GM18499 (cell line): ENCODE measurements at regions not wholly inside any gene's neighbourhood (a gene's known extent, or its start where the extent isn't known, plus 50 kb on each side); places are given as distances from the start of the nearest gene placed in this dataset.

Source experiments
- ATAC-seq: cut with Tn5 transposase; IDR thresholded peaks from one replicate; pipeline ENCODE4 v1.9.1; 2021; ENCODE audit warnings: moderate number of reproducible peaks; ENCODE audit not compliant: insufficient read depth, unreplicated experiment

DNA sequence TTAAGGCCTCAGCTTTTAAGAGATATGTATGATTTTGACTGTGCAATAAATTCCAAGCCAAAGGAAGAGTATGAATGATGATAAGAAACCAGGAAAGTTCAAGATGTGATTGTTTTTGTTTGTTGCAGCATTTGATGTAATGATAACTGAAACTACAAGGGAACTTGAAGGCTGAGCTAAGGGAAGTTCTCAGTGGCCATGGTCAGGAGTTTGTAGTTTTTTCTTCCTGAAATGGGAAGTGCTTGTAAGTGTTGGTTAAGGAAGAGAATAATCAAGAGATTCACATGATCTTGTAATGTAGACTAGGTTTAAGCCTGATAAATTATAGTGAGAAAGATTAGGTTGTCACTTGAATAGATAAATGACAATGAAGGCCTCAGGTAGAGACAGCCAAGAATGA, 53.4 kb downstream of the PTCHD4 start:
- ATAC-seq = no peak

- ATAC-seq = no peak
These were observed 62.4 kb downstream of the PTCHD4 start for GRCh38 chr6:48048451-48049146.

GRCh38 chr6:48041894-48042293, 69.1 kb downstream of the PTCHD4 start:
- ATAC-seq = no peak

DNA sequence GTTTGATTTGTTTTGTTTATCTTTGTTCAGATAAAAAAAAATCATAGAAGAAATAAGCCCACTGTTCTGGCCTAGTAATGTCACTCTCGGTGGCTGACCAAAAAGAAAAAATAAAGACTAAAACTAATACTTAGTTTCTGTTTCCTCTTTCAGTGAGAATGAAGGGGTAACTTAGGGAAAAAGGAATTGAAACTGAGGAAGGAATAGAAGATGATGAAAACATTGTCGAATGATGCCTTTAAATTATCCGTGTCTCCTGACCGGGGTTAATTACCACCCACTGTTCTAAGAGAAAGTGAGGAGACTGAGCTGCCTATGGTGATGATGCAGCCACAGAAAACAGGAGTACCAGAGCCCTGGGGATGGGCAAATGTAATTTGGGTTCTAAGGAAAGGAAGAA, 73.1 kb downstream of the PTCHD4 start:
- ATAC-seq = peak; percentile 71

DNA sequence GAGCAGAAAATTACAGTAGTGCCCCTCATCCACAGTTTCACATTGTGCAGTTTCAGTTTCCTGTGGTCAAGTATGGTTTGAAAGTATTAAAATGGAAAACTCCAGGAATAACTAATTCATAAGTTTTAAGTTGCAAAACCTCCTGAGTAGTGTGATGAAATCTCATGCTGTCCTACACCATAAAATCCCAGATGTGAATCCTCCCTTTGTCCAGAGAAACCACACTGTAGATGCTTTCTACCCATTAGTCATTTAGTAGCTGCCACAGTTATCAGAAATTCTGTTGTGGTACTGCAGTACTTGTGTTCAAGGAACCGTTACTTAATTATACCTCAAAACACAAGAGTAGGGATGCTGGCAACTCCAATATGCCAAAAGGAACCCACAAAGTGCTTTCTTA, 74.7 kb downstream of the PTCHD4 start:
- ATAC-seq = no peak

DNA sequence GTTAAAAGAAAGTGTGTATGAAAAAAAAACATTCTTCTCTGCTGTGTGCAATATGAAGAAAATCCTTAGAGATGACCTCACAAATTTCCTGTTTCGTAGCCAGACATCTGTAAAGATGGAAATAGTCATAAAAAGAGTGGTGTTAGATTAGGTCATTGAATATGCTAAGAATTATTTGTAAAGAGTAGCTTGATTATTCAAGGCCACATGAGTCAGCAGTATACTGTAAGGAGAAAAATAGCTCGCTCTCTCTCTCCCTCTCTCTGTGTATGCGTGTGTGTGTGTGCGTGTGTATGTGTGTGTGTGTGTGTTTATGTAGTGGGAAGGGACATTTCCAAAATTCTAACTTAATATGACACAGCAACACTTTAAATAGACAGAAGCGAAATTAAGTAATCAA, 78.8 kb downstream of the PTCHD4 start:
- no peak for ATAC-seq

DNA sequence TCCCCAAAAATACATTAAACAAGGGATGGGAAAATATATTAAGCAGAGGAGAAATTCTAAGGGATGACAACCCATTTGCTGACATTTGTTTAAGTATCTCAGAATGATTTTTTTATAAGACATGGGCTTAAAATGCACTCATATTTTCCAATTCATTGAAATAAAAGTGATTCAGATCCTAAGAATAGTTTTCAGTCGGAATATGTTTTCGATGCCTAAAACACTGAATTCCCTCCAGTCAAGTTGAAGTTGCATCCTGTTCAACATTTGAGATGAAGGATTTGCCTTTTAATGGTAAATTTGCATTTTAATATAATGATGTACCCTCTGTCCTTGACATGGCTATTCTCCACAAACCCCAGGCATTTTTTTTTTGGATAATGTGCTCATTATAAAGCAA, 79.3 kb downstream of the PTCHD4 start:
- no peak for ATAC-seq

GRCh38 chr6:48027704-48028435, 83.1 kb downstream of the PTCHD4 start:
- ATAC-seq = peak; percentile 77

DNA sequence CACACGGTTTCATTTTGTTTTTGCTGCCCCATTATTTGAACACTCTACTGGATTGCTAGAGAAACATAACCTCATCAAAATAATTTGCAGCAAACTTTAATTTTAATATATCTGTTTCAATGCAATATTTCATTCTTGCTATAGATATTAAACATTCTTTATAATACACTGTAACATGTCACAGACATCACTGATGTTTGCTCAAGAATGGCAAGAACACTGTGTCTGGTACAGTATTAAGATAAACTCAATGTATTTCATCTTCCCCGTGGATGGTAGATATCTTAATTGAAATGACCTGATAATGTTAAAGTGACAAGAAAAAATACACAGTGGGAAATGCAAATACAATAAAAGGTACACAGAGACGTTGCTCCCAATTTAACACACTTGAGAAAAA, 86.0 kb downstream of the PTCHD4 start:
- no peak for ATAC-seq

DNA sequence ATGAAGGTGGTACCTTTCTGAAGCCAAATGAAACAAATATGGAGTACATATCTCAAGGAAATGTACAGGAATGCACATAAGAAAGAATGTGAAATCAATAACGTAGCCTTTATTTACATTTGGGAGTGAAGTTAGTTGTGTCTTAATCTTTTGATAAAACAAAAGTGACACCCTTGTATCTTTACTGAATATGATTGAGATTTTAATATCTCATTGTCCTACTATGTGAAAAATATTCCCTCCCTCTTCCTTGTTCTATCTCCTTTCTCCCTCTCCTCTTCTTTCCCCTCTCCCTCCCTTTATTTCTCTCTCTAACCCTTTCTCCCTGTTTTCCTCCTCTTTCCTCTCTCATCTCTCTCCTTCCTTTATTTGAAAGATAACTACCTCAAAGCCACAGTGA, 89.1 kb downstream of the PTCHD4 start:
- no peak for ATAC-seq

DNA sequence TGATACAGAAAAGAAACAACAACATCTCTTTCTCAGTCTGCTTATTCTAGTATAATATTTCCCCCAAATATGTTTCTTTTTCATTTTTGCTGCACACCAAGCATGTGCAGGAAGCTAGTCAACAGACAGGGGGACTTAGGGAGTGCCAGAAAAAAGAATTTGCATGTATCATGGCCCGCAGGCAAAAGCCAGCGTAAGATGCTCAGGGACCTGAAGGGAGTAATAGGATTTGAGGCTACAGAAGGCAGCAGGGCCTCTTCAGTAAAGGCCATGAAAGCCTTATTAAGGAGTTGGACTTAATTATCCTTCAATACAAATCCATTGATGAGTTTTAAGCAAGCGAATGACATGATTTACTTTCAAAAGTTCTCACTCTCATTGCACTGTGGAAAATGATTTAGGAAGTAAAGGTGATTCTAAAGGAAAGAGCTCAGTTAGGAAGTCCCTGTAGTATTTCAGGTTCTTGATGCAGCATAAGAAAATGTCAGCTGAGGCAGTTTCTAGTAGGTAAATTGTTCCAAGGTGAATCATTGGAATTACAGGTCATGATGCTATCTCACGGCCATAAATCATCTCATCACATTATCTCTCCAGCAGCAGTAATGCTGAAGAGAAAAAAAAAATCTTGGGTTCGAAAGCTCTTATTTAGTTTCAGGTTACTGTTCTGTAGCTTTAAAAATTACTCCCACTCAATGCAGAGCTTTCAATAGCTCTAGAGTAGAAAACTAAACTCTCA, 94.8 kb downstream of the PTCHD4 start:
- no peak for ATAC-seq

GRCh38 chr6:47992809-47993208, 118.2 kb downstream of the PTCHD4 start:
- ATAC-seq = no peak

DNA sequence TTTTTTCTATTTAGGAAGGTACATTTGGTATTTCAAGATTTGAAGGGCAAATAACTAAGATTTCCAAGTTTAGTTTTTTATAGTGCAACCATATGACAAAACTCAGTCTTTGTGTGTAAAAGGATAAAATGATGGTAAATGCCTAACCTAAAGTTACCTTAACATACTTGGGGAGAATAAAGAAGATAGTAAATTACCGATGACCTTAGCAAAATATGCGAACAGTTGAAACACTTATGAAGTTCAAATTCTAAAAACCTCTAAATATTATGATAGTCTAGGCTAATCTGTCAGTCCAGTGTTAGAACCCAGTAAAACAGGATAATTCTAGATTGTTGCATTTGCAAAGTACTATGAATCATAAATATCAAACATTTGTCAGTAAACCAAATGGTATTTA, 127.5 kb downstream of the PTCHD4 start:
- ATAC-seq = no peak

GRCh38 chr6:47977314-47977713, 133.7 kb downstream of the PTCHD4 start:
- no peak for ATAC-seq

GRCh38 chr6:47974106-47974505, 136.9 kb downstream of the PTCHD4 start:
- no peak for ATAC-seq

DNA sequence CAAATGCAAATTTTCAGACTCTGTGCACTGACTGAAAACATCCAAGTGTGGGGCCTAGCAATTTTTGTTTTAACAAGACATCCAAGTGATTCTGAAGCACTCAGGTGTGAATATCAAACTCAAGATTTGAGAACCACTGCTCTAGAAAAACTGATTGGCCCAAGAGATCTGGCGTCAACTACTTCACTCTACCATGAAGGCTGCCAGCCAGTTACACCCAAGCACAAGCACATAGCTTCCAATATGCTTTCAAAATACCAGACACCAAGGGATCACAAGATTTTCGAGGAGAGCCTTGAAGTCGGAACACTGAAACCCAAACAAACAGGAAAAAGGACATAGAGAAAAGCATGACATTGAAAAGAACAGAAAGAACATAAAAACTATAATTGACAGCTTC, 140.2 kb downstream of the PTCHD4 start:
- no peak for ATAC-seq

GRCh38 chr6:47967843-47968242, 143.2 kb downstream of the PTCHD4 start:
- peak; percentile 90 for ATAC-seq

DNA sequence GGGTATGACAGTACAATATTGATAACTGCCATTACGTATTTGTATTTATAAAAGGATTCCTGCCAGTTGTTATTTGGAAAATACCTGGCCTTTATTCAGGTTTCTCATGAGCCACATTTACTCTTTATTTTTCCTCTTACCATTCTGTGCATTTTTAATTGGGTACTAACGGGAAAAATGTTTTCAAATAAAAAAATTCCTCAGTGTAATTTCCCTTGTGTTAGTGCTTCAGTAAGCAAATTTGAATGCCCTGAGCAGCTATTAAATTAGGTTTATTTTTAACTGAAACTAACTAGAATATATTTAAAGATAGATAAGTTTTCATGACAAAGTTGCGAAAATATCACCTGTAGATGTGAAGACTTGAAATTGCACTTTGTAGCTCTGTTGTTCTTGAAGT, 146.0 kb downstream of the PTCHD4 start:
- ATAC-seq = no peak

DNA sequence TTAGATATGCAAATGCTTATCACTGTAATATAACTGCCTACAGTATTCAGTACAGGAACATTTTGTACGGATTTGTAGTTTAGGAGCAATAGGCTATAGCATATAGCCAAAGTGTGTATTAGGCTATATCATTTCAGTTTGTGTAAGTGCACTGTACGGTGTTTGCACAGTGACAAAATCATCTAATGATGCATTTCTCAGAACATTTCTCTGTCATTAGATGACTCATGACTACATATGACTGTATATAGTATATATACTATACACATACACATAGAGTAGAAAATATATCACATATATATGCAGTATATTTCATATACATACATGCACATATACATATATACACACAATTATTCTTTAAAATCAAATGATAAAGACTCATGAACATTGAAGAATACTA, 158.4 kb downstream of the PTCHD4 start:
- no peak for ATAC-seq

DNA sequence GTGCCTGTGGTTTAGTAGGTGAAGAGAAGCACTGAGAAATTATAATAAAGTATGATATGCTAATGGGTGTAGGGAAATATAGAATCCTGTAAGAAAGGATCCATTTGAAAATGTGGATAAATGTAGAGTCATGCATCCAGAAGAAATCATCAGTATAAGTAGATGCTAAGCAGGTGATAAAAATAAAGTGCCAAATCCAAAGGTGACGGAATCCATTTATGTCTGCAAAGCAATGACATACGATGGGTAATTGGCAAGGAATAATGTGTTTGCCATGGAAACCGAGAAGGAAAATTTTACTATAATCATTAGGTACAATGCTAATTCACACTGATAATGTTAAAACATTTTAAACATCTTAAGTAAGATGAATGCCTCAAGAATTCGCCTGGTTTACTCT, 163.0 kb downstream of the OPN5 start:
- ATAC-seq = no peak

- ATAC-seq = no peak
These were observed 156.6 kb downstream of the OPN5 start for GRCh38 chr6:47938405-47938804.
